SK-N-SH (cell line): ENCODE measurements at regions not wholly inside any gene's neighbourhood (a gene's known extent, or its start where the extent isn't known, plus 50 kb on each side); places are given as distances from the start of the nearest gene placed in this dataset.

ENCODE experiments used
- CTCF ChIA-PET: fragments of 300-600, 350-600 bp; formaldehyde crosslinking; extraction: SDS; loops from one replicate; lab custom pipeline; 2021; lab: Yijun Ruan, JAX
- POLR2A ChIA-PET: fragments of 350-600 bp; sonication (Branson Sonifier 250); formaldehyde crosslinking; extraction: SDS; loops from one replicate; lab custom pipeline; 2020; ENCODE audit warnings: antibody characterized with exemption, inconsistent platforms; lab: Yijun Ruan, JAX
- DNase-seq: peaks from one replicate; pipeline ENCODE4 v3.0.0; 2012
- H2AFZ ChIP-seq: fragments of 200-600 bp; sonication (generic); 2 replicates; pipeline ENCODE4 v1.8.1; 2016; ENCODE audit warnings: antibody characterized with exemption, mild to moderate bottlenecking, low read depth
- H3F3A ChIP-seq: fragments of 200-600 bp; sonication (generic); replicated peaks from 2 replicates; pipeline ENCODE3; 2016; ENCODE audit warnings: antibody characterized with exemption, mild to moderate bottlenecking; ENCODE audit not compliant: insufficient read depth
- H3K27ac ChIP-seq, 2 experiments: fragments of 200-500 bp in 1 of 2; fragments of 200-600 bp in 1 of 2; sonication (Bioruptor generic) in 1 of 2; sonication (generic), shearing (Covaris generic) in 1 of 2; 2 replicates each; pipeline versions ENCODE4 v1.5.1 to v1.6.1; 2014 to 2016; ENCODE audit warnings: low read depth in 2 of 2, inconsistent platforms in 1 of 2, low read length in 1 of 2, mild to moderate bottlenecking in 1 of 2, mixed read lengths in 1 of 2
- H3K27me3 ChIP-seq: fragments of 200-600 bp; sonication (generic), shearing (Covaris generic); 2 replicates; pipeline ENCODE4 v1.6.1; 2016; ENCODE audit warnings: mixed run types; ENCODE audit not compliant: insufficient read depth
- H3K36me3 ChIP-seq, 2 experiments: fragments of 200-500 bp in 1 of 2; fragments of 200-600 bp in 1 of 2; sonication (Bioruptor generic) in 1 of 2; sonication (generic) in 1 of 2; replicated peaks in 1 of 2; 2 replicates each; pipeline versions ENCODE3 to v1.5.1; 2014 to 2016; ENCODE audit warnings: low read length in 1 of 2, mild to moderate bottlenecking in 1 of 2; ENCODE audit not compliant: insufficient read depth in 2 of 2, control insufficient read depth in 1 of 2
- H3K4me1 ChIP-seq, 2 experiments: fragments of 200-500 bp in 1 of 2; fragments of 200-600 bp in 1 of 2; sonication (Bioruptor generic) in 1 of 2; sonication (generic), shearing (Covaris generic) in 1 of 2; 2 replicates each; pipeline versions ENCODE4 v1.5.1 to v1.6.1; 2014 to 2016; ENCODE audit warnings: low read depth in 1 of 2, low read length in 1 of 2, mixed run types in 1 of 2; ENCODE audit not compliant: insufficient read depth in 2 of 2, control insufficient read depth in 1 of 2
- H3K4me2 ChIP-seq: fragments of 200-600 bp; sonication (generic), shearing (Covaris generic); 2 replicates; pipeline ENCODE4 v1.6.1; 2017; ENCODE audit warnings: mixed run types
- H3K4me3 ChIP-seq, 2 experiments: fragments of 200-500 bp in 1 of 2; fragments of 200-600 bp in 1 of 2; sonication (Bioruptor generic) in 1 of 2; sonication (generic), shearing (Covaris generic) in 1 of 2; 2 replicates each; pipeline versions ENCODE4 v1.5.1 to v1.8.1; 2014 to 2016; ENCODE audit warnings: low read depth in 2 of 2, inconsistent platforms in 1 of 2, low read length in 1 of 2, mild to moderate bottlenecking in 1 of 2, mixed read lengths in 1 of 2, moderate library complexity in 1 of 2
- H3K79me2 ChIP-seq: fragments of 200-600 bp; sonication (generic); 2 replicates; pipeline ENCODE4 v1.8.1; 2017; ENCODE audit warnings: mild to moderate bottlenecking; ENCODE audit not compliant: insufficient read depth
- H3K9ac ChIP-seq: fragments of 200-600 bp; sonication (generic); 2 replicates; pipeline ENCODE4 v1.6.1; 2017; ENCODE audit warnings: mixed run types
- H3K9me2 ChIP-seq: fragments of 200-600 bp; sonication (generic); 2 replicates; pipeline ENCODE4 v1.6.1; 2017; ENCODE audit warnings: mixed run types
- H3K9me3 ChIP-seq: fragments of 200-600 bp; sonication (generic); 2 replicates; pipeline ENCODE4 v1.6.1; 2017; ENCODE audit warnings: mixed run types, mild to moderate bottlenecking, moderate library complexity
- H4K20me1 ChIP-seq: fragments of 200-600 bp; sonication (generic); 2 replicates; pipeline ENCODE4 v1.6.1; 2017; ENCODE audit warnings: mild to moderate bottlenecking, mixed run types; ENCODE audit not compliant: insufficient read depth
- ELF1 ChIP-seq: IDR thresholded peaks from 2 replicates; pipeline ENCODE4 v1.4.0; 2012
- IRF3 ChIP-seq: fragments of 150-350 bp; IDR thresholded peaks from 2 replicates; pipeline ENCODE4 v1.6.1; 2016; ENCODE audit warnings: mild to moderate bottlenecking, low read depth, low read length
- MEF2A ChIP-seq: IDR thresholded peaks from 2 replicates; pipeline ENCODE4 v1.4.0; 2012; ENCODE audit warnings: low read depth, borderline replicate concordance
- REST ChIP-seq: IDR thresholded peaks from 2 replicates; pipeline ENCODE4 v1.6.1; 2012; ENCODE audit warnings: mild to moderate bottlenecking, low read depth, low read length, moderate library complexity
- RFX5 ChIP-seq: IDR thresholded peaks from 2 replicates; pipeline ENCODE4 v1.6.1; 2012; ENCODE audit warnings: mild to moderate bottlenecking, improper control_type of control experiment, low read length
- TEAD4 ChIP-seq: IDR thresholded peaks from 2 replicates; pipeline ENCODE4 v1.4.0; 2012; ENCODE audit warnings: mild to moderate bottlenecking, borderline replicate concordance; ENCODE audit not compliant: insufficient read depth
- YY1 ChIP-seq: IDR thresholded peaks from 2 replicates; pipeline ENCODE4 v1.4.0; 2012; ENCODE audit warnings: low read depth, mild to moderate bottlenecking
- WGBS: methylation state at CpG from one replicate; pipeline ENCODE4 v1.1.6; 2017; ENCODE audit warnings: low lambda C conversion rate; 5-methylcytosine and 5-hydroxymethylcytosine counted together

GRCh38 chr2:125364192-125364983 is 1291.6 kb upstream of the GYPC start:
- TF ChIP-seq IRF3 = no peak
- TF ChIP-seq REST = no peak
- no peak for TF ChIP-seq RFX5
- no peak for TF ChIP-seq YY1
- no peak for TF ChIP-seq TEAD4
- DNase-seq = no peak
- H3K27me3 ChIP-seq = no peaks in the 10 kb centered on the region
- no peaks in the 10 kb centered on the region for H3K79me2 ChIP-seq
- H3K4me2 ChIP-seq = no peak overlapping the region
- no peaks in the 10 kb centered on the region for H3K9me3 ChIP-seq
- no peak overlapping the region for H3K27ac ChIP-seq
- no peak overlapping the region for H2AFZ ChIP-seq
- H3F3A ChIP-seq = no peaks in the 10 kb centered on the region
- H3K4me3 ChIP-seq = no peak overlapping the region
- no peaks in the 10 kb centered on the region for H3K36me3 ChIP-seq
- WGBS = 19% methylated on average over 2 of the region's 2 CpGs
- no peak overlapping the region for H3K9ac ChIP-seq
- no peaks in the 10 kb centered on the region for H4K20me1 ChIP-seq
- POLR2A ChIA-PET = no interaction called here
- CTCF ChIA-PET = interaction anchor here (1.0 kb wide), 1 partner anchor 13 kb away, joined by 3 read pairs; no protein-coding TSS in a partner anchor
- no peaks in the 10 kb centered on the region for H3K4me1 ChIP-seq
- H3K9me2 ChIP-seq = no peaks in the 10 kb centered on the region

- Histone ChIP-seq H3K79me2 (no peaks in the 10 kb centered on the region), H3K4me3 (no peak overlapping the region), H3K9me3 (no peaks in the 10 kb centered on the region), H3K9ac (no peak overlapping the region), H3K27ac (no peak overlapping the region), H3K4me2 (no peak overlapping the region), H2AFZ (no peak overlapping the region), H3K36me3 (no peaks in the 10 kb centered on the region), H3K4me1 (no peaks in the 10 kb centered on the region), H4K20me1 (no peaks in the 10 kb centered on the region), H3K27me3 (no peaks in the 10 kb centered on the region), H3K9me2 (no peaks in the 10 kb centered on the region), H3F3A (no peaks in the 10 kb centered on the region)
- POLR2A ChIA-PET = no interaction called here
- WGBS = 26% methylated on average over 1 of the region's 1 CpG
- TF ChIP-seq MEF2A (no peak), ELF1 (no peak)
- CTCF ChIA-PET = interaction anchor here (0.9 kb wide), 1 partner anchor 782 kb away, joined by 3 read pairs; no protein-coding TSS in a partner anchor
- no peak for DNase-seq
These were observed 1291.0 kb upstream of the GYPC start for GRCh38 chr2:125364984-125365265.
